GM21390 (cell line): ENCODE measurements at regions not wholly inside any gene's neighbourhood (a gene's known extent, or its start where the extent isn't known, plus 50 kb on each side); places are given as distances from the start of the nearest gene placed in this dataset.
"Not testable (repeated sequence)": the region's sequence is repeated elsewhere in the genome, so short reads cannot be mapped to it uniquely, and the experiment has no call there.

Experiments used
- ATAC-seq: cut with Tn5 transposase; IDR thresholded peaks from one replicate; pipeline ENCODE4 v1.9.1; 2021; ENCODE audit not compliant: unreplicated experiment

DNA sequence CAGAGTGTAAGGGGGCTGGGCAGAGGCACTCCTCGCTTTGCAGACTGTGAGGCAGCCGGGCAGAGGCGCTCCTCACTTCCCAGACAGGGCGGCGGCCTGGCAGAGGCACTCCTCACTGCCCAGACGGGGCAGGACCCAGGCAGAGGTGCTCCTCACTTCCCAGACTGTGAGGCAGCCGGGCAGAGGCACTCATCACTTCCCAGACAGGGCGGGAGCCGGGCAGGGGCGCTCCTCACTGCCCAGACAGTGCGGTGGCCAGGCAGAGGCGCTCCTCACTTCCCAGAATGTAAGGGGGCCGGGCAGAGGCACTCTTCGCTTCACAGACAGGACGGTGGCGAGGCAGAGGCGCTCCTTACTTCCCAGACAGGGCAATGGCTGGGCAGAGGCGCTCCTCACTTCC, 442.5 kb downstream of the SPATA31D1 start:
- no peak for ATAC-seq

- not testable (repeated sequence) for ATAC-seq
Measured at GRCh38 chr9:82433290-82433931, 444.8 kb downstream of the SPATA31D1 start.

GRCh38 chr9:82436475-82436874, 447.9 kb downstream of the SPATA31D1 start:
- no peak for ATAC-seq

DNA sequence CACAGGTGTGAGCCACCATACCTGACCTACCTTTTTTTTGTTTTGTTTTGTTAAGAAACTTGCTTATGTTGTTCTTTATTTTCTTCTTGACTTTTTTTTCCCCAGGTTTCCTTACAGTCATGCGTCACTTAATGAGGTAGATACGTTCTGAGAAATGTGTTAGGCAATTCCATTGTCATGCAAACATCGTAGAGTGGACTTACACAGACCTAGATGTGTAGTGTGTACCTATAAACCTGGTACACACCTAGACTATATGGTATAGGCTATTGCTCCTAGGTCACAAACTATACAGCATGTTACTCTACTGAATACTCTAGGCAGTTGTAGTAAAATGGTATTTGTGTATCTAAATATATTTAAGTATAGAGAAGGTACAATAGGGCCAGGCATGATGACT, 448.6 kb downstream of the SPATA31D1 start:
- ATAC-seq = not testable (repeated sequence)

DNA sequence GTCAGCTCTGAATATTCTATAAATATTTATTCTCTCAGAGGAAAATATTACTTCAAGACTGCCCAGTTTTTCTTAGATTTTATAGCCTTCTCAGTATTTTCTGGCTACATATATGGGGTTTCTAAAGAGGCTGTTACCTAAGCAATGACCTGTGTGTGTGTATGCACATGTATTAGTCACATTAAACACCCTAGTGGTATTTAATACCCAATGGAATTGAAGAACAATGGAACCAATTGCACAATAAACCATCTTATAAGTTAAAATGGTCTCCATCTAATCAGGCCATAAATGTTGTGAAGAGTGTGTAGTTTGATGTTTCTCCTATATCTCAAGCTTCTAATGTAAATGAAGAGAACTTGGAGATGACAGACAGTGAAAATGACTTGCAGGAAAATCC, 450.0 kb downstream of the SPATA31D1 start:
- no peak for ATAC-seq

GRCh38 chr9:82443312-82443711, 454.7 kb downstream of the SPATA31D1 start:
- ATAC-seq = no peak

DNA sequence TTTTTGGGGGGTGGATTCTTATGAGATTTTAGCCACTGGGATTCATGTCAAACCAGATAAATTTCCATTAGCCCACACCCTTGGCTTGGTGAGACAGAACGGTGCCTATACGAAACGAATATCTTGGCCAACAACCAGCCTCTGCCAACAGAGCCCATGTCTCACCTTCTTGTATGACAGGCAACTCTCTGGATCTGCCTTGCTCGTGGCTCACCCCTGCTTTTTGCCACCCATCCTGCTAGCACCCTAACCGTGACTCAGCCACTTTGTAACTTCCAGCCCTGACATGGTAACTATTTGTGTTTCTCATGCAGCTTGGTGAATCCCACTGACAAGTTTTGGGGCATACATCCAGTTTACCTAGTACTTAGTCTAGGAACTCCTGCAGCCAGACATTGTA, 457.0 kb downstream of the SPATA31D1 start:
- no peak for ATAC-seq

DNA sequence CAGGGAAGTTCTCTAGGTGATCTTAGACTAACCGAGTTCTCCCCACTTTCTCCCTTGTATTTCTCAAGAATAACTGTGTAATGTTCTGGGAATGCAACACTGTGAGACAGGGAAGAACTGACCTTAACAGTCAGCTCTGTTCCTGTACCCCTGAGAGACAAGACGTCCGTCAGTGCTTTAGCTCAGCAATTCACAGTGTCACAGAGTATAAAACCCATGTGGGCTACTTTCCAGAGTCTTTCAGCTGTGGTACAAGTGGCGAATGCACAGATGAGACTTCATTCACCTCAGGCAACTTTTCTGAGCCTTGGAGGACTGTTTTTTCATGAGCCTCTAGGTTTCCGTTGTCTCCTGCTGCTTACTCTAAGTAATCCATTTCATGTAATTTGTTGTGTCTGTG, 458.8 kb downstream of the SPATA31D1 start:
- ATAC-seq = no peak

DNA sequence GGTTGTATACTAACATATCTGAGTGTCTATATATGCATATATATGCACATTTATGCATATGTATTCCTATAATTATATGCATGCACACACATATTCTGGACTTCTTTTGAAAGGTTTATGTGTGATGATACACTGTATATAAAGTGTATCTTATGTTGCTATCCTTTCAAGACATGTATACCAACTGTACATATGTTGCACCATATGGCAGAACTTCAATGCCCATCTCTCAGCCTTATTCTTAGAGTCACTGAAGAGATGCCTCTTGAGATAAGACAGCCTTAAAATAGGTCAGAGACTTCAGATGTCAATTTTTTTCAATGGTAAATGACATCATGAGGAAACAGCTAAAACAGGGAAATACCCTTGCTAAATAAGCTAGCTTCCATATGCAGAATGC, 461.4 kb downstream of the SPATA31D1 start:
- no peak for ATAC-seq

GRCh38 chr9:82454509-82455190, 466.1 kb downstream of the SPATA31D1 start:
- ATAC-seq = no peak

DNA sequence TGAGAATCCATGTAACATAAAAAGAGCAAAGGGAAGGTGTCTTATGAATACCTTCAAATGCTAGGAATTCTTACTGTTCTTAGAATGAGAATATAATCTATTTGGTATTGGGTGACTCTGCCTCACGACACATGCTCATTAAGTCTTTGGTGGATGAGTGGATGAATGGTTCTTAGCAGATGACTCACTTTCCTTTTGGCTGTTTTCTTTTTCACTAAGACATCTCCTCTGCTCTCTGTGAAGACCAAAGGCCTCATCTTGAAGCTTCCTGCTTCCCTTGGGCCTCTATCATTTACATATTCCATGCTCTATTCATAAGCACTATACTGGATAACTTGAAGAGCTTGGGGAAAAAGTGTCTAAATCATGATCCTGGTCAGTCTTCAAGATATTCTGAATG, 468.1 kb downstream of the SPATA31D1 start:
- ATAC-seq = no peak

DNA sequence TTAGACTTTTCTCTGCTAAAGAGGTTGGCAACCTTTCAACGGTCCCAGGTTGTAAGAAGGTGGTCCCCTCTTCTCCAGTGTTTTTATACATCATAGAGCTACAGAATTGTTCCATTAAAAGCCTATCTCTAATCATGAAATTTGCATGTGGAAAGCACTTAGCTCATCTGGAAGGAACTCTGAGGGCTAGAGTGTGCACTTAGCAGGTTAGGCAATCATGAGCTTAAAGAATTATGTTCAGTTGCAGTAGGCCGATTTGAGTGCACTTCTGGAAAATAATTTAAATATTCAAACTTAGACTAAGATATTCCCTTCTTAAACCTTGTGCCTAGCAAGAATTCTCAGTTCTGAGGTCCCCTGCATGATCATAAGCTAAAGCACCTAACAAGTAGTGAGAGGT, 468.7 kb downstream of the SPATA31D1 start:
- no peak for ATAC-seq

GRCh38 chr9:82457891-82458290, 469.3 kb downstream of the SPATA31D1 start:
- ATAC-seq = no peak

DNA sequence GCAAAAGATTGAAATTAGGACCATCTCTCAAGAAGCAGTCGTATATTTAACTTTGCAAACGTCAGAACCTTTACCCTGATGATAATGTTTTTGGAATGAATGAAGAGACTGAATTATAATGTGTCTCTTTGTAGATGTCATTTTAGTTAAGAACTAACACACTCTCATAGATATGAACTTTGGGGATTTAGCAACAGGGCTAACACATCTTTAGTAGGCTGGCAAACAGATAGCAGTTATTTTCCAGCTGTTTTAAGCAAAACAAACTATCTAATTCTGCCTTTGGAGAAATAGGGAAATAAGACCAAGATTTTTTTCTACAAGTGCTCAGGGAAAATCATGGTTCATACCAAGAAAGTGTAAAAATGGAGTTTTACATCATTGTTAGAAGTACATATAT, 469.7 kb downstream of the SPATA31D1 start:
- no peak for ATAC-seq

DNA sequence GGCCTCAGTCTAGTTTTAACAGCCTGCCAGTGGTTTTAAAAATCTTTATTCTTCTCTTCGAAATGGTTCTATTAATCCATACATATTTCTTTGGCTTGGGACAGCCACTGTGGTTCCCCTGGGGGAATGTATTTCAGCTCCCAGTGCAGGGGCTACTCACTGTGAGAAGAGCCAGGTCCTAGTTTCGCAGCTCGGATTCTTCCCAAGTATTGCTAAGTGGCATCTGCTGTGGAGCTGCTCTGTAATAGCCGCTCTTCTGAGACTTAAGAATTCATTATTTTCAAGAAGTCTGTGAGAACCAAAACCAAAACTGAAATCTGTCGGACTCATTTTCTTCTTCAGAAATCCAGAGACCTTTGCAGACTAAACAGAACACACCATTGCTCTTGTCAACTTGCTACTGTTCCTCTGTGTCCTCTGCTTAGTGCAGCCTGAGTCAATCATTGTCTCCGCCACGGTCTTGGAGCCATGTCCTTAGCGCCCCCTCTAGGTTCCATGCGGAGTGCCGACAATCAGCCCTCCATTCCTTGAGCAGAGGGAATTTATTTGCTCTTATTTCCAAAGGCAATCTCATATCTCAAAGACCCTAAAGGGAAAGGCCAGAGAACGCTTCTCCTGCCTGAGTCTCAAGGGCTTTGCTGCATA, 478.2 kb downstream of the SPATA31D1 start:
- ATAC-seq = no peak

GRCh38 chr9:82467436-82467835, 478.9 kb downstream of the SPATA31D1 start:
- ATAC-seq = no peak

GRCh38 chr9:82474235-82474634, 485.7 kb downstream of the SPATA31D1 start:
- ATAC-seq = no peak

DNA sequence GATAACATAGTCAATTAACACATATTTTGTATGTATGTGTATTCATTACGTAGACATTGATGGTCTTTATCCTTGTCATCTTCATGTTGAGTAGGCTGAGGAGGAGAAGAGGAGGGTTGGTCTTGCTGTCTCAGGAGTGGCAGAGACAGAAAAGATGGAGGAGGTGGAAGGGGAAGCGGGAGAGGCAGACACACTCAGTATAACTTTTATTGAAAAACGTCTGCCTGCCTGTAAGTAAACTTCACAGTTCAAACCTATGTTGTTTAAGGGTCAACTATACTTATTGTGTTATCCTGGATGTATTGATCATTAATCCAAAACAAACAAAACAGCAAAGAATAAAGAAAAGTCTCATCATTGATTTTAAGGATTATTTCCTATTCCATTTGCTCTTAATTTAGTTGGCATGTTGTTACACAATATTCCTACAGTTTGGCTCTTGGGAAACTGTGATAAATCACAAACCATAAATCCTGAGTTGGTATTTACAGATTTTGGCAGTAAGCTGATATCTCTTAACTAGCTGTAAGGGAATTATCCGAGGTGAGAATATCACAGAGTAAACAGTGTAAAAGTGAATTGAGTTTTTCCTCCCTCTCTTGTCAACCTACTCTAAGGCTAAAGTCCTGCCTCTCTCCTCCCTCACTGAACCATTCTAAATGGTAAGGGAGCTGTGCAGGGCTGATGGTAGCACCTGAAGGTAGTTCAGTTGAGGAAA, 487.2 kb downstream of the SPATA31D1 start:
- no peak for ATAC-seq

DNA sequence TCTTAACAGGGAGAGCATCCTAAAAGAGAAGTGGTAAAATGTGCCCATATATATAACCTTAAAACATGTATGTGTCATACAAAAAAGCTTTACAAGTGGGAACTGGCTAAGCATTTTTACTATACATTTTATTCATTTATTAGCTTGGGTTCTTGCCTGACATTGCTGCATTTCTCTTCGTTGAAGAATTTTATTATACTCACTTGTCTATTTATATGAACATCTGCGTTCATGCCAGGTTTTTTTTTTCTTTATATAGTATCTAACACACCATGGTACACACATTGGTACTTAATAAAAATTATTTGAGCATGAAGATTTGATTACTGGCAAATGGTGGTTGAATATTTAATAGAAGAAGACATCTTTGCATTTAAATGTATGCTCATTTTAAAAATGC, 492.3 kb downstream of the SPATA31D1 start:
- ATAC-seq = no peak

DNA sequence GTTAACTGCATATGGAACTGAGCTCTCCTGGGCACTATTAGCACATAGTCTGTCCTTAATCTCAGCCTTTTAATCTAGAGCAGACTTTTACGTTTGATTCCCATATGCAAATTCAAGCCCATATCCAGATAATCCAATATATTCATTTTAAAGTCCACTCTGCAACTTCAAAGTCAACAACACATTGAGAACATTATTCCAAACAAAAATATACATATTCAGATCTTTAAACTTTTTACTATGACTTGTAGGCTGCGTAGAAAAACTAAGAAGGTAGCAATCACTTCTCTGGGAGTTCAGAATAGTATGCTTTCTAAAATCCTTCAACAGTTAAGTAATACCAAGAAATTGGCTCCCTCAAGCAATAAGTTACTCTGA, 499.4 kb downstream of the SPATA31D1 start:
- no peak for ATAC-seq

- ATAC-seq = no peak
Measured at GRCh38 chr9:82488313-82489200, 500.0 kb downstream of the SPATA31D1 start.
